Fibroblast of skin of right quadriceps (primary cell): ENCODE measurements at regions not wholly inside any gene's neighbourhood (a gene's known extent, or its start where the extent isn't known, plus 50 kb on each side); places are given as distances from the start of the nearest gene placed in this dataset.
"Not testable (repeated sequence)": the region's sequence is repeated elsewhere in the genome, so short reads cannot be mapped to it uniquely, and the experiment has no call there.

Experiments
- DNase-seq: peaks from one replicate; pipeline ENCODE4 v3.0.0-alpha.2; 2013

GRCh38 chr22:22977479-22978200 is 90.0 kb downstream of the IGLL5 start:
- DNase-seq, result no peak

GRCh38 chr22:22978637-22979036 is 91.0 kb downstream of the IGLL5 start:
- DNase-seq, result no peak

GRCh38 chr22:22979121-22979724 is 91.1 kb upstream of the GNAZ start:
- DNase-seq, result no peak

DNA sequence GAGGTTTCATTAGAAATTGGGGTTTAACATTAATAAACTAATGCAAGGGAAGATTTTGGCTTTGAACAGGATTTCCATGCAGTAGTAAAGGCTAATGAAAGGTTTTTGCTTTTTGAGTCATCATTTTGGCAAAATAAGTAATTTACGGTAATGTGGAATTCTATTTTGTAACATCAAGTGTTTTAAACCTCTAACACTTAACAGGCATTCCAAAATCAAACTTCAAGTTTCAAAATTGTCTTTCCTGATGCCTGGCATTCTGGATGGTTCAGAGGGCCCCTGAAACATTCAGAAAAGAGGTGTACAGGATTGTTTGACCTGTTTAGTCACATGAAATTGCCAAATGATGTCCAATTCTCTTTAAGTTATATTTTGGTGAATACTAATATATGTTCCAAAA is 90.4 kb upstream of the GNAZ start:
- DNase-seq, result no peak

DNA sequence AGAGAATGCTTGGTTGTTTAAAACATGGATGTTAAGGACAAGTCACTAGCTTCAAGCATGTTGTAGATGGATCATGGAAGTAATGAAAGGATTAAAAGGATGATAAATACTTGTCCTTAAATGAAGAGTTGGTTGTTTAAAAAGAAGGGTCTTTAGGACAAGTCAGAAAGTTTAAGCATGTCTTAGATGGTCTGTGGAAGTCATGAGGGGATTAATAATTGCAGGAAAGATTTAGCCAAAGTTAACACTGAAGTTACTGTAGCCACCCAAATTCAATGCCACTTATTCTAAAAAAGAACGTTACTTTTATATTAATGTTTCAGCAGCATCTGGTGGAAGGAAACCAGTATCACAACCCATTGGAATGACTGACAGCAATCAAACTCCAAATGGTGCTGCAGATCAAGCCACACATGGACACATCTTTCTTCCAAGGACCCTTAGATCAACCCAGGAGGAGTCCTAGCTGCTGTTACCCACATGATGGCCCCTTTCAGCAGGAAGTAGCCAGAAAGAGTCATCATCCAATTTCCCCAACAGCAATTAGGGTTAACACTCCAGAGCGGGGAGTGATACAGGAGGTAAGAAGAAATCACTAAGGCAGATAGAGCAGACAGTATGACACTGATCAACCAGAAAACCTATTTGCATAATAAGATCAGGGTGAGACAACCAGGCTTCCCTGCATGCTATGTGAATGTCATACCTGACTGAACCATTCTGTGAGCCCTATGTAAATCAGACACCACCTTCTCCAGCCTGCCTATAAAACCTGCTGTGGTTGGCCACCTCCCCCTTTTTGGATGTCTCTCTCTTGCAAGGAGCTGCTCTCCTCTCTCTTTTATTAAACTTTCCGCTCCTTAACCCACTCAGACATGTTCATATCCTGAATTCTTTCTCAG is 88.4 kb upstream of the GNAZ start:
- no peak for DNase-seq

GRCh38 chr22:22982616-22983015 is 87.7 kb upstream of the GNAZ start:
- DNase-seq, result no peak

DNA sequence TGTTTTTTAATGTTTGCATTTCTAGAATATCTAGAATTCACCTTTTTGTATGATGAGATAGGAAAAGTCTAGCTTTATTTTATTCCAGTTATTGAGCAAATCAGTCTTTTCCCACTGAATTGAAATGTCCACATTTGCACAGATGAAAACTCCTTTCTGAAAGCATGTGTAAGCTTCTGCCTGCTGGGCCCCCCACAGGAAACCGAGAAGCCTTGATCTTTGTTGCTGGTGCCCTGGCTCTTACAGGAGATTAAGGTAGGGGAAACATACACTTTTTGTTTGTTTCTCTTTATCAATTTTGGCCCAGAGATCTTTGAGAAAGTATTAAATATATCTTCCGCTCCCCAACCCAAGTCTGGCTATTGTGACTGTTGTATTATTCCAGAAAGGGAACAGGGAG is 87.2 kb upstream of the GNAZ start:
- DNase-seq, result no peak

DNA sequence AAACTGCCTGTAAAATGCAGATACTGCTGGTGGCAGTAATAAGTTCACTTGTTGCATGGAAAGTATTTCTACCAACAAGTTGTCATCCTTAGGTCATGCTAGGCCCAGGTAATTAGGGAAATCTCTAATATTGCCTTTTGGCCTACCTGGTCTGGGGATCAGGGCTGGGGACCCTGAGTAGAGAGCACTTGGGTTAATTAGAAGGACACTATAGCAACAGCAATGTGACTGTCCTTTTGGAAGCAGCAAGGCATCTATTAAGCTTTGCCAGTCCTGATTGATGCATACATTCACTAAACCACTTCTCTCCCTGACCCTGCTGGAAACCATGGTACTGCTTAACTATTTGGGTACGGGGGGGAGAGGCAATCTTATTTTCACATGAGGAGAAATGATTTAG is 86.5 kb upstream of the GNAZ start:
- DNase-seq, result no peak

DNA sequence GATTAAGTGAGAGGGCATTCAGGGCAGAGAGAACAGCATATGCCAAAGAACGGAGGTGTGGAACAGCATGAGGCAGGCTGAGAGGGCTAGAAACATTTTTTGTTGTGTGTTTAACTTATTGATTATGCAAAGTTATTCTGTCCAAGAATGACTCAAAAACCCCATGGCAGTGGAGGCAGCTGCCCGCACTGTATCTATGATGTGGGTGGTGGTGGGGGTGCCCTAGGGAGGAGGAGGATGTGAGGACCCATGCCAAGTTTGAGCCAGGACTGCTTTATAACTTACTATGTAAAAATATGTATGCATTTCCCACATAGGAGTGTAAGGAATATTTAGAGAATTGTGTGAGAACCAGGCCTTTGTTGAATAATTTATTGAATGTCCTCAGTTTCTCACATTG is 85.4 kb upstream of the GNAZ start:
- DNase-seq, result no peak

- no peak for DNase-seq
Measured at GRCh38 chr22:22986008-22986407, 84.3 kb upstream of the GNAZ start.

- no peak for DNase-seq
Measured at GRCh38 chr22:22986640-22987039, 83.7 kb upstream of the GNAZ start.

- DNase-seq, result no peak
Measured at GRCh38 chr22:22988150-22988549, 82.2 kb upstream of the GNAZ start.

DNA sequence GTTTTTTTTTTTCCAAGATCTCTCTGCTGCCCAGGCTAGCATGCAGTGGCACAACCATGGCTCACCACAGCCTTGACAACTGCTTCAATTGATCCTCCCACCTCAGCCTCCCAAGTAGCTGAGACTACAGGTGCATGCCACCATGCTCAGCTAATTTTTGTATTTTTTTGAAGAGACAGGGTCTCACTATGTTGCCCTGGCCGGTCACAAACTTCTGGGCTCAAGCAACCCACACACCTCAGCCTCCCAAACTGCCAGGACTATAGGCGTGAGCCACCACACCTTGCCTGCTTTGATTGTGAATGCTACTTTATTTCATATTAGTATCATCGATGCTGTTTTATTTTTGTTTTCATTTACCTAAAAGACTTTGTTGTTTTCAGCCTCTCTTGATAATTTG is 81.5 kb upstream of the GNAZ start:
- DNase-seq, result no peak

DNA sequence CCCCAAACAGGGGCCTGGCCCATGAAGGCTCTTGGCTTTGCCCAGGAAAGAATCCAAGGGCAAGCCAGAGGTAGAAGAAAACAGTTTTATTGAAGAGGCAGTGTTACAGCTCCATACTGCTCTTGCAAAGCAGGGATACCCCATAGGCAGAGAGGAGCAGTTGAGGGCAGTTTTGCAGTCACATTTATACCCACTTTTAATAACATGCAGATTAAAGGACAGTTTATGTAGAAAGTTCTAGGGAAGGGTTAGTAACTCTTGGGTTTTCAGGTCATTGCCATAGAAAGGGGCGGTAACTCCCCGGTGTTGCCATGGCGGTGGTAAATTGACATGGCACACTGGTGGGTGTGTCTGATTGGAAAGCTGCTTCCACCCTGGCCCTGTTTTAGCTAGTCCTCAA is 80.5 kb upstream of the GNAZ start:
- DNase-seq, result no peak

DNA sequence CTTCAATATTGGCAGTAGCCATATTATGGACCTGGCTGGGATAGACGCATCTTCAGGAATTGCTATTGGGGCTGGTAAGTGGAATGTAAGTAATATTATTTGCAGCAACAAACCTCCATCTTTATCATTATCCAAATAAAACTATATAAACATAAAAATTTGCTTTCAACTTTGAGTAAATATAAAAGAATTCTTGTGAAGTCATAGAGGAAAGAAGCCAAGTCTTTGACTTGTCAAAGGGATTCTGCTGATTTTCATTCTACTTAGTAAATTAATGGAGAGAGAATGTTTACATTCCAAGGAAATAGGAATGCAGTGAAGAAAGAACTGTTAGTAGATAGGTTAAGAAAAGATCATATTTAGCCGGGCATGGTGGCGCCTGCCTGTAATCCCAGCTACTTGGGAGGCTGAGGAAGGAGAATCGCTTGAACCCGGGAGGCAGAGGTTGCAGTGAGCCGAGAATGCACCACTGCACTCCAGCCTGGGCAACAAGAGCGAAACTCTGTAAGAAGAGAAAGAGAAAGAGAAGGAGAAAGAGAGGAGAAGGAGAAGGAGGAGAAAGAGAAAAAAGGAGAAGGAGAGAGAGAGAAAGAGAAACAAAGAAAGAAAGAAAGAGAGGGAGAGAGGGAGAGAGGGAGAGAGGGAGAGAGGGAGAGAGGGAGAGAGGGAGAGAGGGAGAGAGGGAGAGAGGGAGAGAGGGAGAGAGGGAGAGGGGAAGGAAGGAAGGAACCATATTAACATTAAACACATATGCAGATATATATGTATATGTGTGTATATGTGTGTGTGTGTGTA is 79.4 kb upstream of the GNAZ start:
- DNase-seq, result not testable (repeated sequence)

DNA sequence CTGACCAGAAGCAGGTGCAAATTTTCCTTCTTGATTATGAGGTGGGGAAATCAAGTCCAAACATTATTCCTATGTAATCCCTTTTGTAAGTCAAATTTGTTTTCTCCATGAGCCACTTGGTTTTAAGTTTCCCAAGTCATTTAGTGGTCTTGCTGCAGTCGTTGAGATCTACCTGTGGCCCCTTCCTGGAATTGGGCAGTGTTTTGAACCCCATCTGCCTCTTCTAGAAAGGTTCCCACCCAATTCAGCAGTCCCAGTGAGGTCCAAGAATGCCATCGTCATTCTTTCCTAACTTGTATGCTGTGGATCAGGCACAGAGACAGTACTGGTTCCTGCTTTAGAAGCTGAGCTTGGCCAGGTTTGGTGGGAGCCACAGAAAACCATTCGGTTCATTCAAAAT is 77.8 kb upstream of the GNAZ start:
- no peak for DNase-seq

DNA sequence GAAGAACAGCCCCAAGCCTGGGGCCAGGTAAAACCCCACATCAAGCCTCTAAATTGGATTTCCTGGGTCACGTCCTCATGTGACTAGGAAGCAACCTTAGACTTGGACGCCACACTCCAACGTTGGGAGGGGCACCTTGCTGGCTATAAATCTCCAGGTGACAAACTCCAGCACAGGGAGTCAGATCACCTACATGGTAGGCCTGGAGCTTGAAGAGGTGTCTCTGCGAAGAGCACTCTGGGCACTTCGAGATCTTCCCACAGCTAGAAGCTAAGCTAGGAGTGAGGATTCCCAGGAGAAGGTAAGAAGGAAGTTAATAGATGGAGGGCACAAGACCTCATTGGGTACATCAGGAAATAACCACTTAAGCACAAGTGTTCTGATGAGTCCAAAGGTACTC is 77.1 kb upstream of the GNAZ start:
- DNase-seq, result no peak

GRCh38 chr22:22995166-22995565 is 75.2 kb upstream of the GNAZ start:
- no peak for DNase-seq

DNA sequence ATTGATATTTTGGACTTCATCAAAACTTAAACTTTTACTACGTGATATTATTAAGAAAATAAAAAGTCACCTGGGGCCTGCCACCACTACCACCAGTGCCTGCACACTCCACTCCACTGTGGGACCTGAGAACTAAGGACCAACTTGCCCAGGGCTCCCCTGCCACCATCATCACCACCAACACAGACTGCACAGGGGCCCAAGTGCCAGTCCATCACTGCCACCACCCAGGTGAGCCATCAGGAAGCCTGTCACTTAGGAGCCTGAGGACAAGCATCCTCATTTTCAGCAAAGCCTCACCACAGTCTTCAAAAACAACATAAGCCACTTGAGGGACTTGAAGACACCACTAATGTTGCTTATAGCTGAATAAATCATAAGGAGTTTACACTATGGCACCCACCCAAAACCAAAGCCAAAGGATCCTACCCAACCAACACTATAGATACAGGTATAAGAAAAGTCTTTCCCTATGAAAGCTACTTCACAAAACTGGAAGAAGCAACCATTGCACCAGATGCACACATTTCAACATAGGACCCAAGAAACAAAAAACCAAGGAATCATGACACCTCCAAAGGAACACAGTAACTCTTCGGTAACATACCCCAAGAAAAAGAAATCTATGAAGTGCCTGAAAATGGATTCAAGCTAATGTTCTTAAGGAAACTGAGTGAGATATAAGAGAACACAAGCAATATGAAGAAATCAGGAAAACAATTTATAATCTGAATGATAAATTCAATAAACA is 73.6 kb upstream of the GNAZ start:
- no peak for DNase-seq

DNA sequence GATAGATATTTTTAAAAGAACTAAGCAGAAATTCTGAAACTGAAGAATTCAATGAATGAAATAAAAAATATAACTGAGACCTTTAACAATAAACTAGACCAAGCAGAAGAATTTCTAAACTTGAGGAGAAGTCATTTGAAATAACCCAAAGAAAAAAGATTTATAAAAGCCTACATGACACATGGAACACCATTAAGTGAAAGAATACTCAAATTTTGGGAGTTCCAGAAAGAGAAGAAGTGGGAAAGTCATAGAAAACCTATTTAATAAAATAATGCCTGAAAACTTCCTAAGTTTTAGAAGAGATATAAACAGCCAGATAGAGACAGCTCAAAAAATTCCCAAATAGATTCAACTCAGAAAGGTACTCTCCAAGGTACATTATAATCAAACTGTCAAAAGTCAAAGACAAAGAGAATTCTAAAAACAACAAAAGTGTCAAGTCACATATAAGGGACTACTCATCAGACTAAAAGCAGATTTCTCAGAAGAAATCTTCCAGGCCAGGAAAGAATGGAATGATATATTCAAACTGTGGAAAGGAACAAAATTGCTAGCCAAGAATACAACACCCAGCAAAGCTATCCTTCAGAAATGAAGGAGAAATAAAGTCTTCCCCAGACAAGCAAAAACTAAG is 72.9 kb upstream of the GNAZ start:
- DNase-seq, result no peak

DNA sequence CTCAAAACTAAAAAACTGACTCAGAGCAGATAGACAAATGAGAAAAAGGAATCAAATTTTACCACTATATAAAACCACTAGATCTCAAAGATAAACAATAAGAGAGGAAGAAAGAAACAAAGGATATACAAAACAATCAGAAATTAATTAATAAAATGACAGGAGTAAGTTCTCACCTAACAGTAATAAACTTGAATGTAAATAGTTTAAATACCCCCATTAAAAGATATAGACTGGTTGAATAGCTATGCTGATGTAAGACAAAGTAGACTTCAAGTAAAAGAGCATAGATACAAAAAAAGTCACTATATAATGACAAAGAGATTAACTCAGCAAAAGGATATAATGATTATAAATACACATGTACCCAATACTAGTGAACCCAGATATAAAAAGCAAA is 72.3 kb upstream of the GNAZ start:
- DNase-seq, result no peak

DNA sequence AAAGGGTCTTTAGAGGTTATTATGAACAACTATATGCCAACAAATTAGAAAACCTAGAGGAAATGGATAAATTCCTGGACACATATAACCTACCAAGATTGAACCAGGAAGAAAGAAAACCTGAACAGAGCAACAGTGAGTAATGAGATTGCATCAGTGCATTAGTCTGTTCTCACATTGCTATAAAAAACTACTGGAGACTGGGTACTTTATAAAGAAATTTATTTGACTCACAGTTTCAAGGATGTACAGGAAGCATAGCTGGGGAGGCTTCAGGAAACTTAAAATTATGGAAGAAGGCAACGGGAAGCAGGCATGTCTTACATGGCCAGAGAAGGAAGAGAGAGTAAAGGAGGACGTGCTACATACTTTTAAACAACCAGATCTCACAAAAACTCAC is 70.8 kb upstream of the GNAZ start:
- no peak for DNase-seq
